ENCODE measurements at regions not wholly inside any gene's neighbourhood (a gene's known extent, or its start where the extent isn't known, plus 50 kb on each side); places are given as distances from the start of the nearest gene placed in this dataset.

GRCh38 chrX:15977644-15978043 is 123.0 kb upstream of the AP1S2 start:
- no CpG with 5 or more reads among the region's 3 CpGs for WGBS, 2 experiments (ENCODE audit: extremely low coverage in 2 of 2, insufficient read length in 1 of 2)
- TF ChIP-seq RAD21 (IDR thresholded peaks at IDR 0.05; ENCODE audit: low read length) (no peak), MAFK (IDR thresholded peaks at IDR 0.05; ENCODE audit: low read depth, low read length) (no peak), SMC3 (IDR thresholded peaks at IDR 0.05; ENCODE audit: low read depth, low read length) (no peak), MXI1 (IDR thresholded peaks at IDR 0.05; ENCODE audit: borderline replicate concordance, low read depth, low read length) (no peak), MAZ (IDR thresholded peaks at IDR 0.05; ENCODE audit: borderline replicate concordance, low read depth, low read length) (no peak), CEBPB (IDR thresholded peaks at IDR 0.05; ENCODE audit: low read depth, low read length) (no peak)
- Histone ChIP-seq H3K4me2 (ENCODE audit: low read depth, low read length) (no peak overlapping the region), H4K91ac (ENCODE audit: insufficient read depth, low read depth, low read length) (no peak overlapping the region), H2BK120ac (ENCODE audit: low read depth, low read length) (no peak overlapping the region), H3K4me3 (ENCODE audit: insufficient read depth, low read depth, low read length) (no peak overlapping the region), H3K36me3 (ENCODE audit: control insufficient read depth, insufficient read depth, low read length) (no peaks in the 10 kb centered on the region), H3K9ac (ENCODE audit: low read depth, low read length) (no peak overlapping the region), H3K4ac (ENCODE audit: low read depth, low read length) (no peak overlapping the region), H4K20me1 (ENCODE audit: insufficient read depth, low read length) (no peaks in the 10 kb centered on the region), H3K18ac (ENCODE audit: low read depth, low read length) (peak overlapping the region; percentile 36; the same call in 1 of the 2 replicates), H2AFZ (replicated peaks; ENCODE audit: low read length, poor library complexity) (no peak overlapping the region), H3K9me3 (ENCODE audit: control insufficient read depth, insufficient read depth, low read length) (no peaks in the 10 kb centered on the region), H2AK9ac (replicated peaks; ENCODE audit: low read depth, low read length, poor library complexity) (no peak overlapping the region), H3K4me1 (ENCODE audit: control insufficient read depth, insufficient read depth, low read length) (no peaks in the 10 kb centered on the region), H2BK5ac (ENCODE audit: low read depth, low read length, poor library complexity, severe bottlenecking) (no peak overlapping the region), H3K14ac (replicated peaks; ENCODE audit: low read depth, low read length) (no peak overlapping the region), H2BK15ac (ENCODE audit: low read depth, low read length) (no peak overlapping the region), H3K27ac (ENCODE audit: insufficient read depth, low read length) (no peak overlapping the region), H2AK5ac (ENCODE audit: low read depth, low read length) (no peak overlapping the region), H3K79me1 (ENCODE audit: low read depth in 1 of 2, low read length in 2 of 2) (no peaks in the 10 kb centered on the region), H2BK20ac (ENCODE audit: low read depth, low read length) (no peak overlapping the region), H3K27me3 (ENCODE audit: control insufficient read depth, insufficient read depth, low read length) (peaks cover 5% of the 10 kb centered on the region), H3K23ac (ENCODE audit: low read depth, low read length) (no peak overlapping the region), H3K9me1 (ENCODE audit: insufficient read depth, low read length) (no peaks in the 10 kb centered on the region), H3K56ac (ENCODE audit: extremely low read depth, insufficient read depth, low read length) (no peak overlapping the region), H4K5ac (ENCODE audit: low read depth, low read length) (no peak overlapping the region), H4K8ac (ENCODE audit: low read depth in 2 of 2, low read length in 2 of 2) (peak overlapping the region; percentile 9 to 25; a peak in 1 of 4 replicates)
- POLR2A ChIA-PET (ENCODE audit: unreplicated experiment) = no interaction called here
- DNase-seq = no peak
- intact Hi-C loops (cut with micrococcal nuclease) = no loop called here
- BruUV-seq (replicated peaks) = no TSS peak
- no peak for ATAC-seq (ENCODE audit: low read depth)
- dilution Hi-C loops (cut with HindIII; ENCODE audit: low sequenced_read_pairs, unreplicated experiment) = no loop called here
- CTCF ChIA-PET = no interaction called here
- in situ Hi-C loops (cut with MboI; ENCODE audit: low sequenced_read_pairs) = no loop called here
